Stimulated activated CD4-positive, alpha-beta T cell treated with anti-CD3 and anti-CD28 coated beads, Interleukin-1b, Interleukin-23, amount 100 ng/mL, for 1 hour (primary cell): ENCODE measurements at regions not wholly inside any gene's neighbourhood (a gene's known extent, or its start where the extent isn't known, plus 50 kb on each side); places are given as distances from the start of the nearest gene placed in this dataset.

ENCODE experiments used
- DNase-seq, 2 donors: peaks; one replicate each; pipeline ENCODE4 v3.0.0-alpha.2; 2020; ENCODE audit warnings: low read depth in 2 of 2

DNA sequence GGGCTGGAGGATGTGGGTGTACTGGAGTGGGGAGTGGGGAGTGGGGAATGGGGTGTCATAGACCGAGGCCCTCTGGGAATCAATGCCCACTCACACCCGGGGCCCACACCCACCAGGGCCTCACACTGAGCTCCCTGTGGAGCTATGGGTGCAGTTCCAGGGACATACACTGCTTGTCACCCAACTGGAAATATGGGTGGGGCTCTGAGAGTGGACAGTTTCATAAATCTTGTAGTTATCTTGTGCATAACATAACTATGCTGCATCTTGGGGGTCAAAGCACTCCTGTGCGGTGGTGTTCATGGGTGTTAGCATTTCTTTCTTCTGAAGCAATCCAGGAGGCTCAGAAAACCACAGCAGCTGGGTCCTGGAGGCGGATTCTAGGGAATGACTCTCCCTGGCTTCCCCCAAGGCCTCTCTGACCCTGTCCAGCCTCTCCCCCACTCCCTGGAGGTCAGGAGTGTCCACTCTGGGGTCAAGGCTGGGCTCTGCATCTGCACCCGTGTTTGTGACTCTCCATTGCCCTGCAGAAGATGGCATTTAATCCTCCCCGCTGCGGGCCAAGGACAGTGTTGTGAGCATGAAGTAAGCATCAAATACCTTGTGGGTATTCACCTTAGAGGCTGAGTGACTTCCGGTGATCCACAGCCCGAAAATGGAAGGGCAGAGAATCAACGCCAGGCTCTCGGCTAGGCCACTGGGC lies 172.5 kb downstream of the CTTN start:
- no peak for DNase-seq

DNA sequence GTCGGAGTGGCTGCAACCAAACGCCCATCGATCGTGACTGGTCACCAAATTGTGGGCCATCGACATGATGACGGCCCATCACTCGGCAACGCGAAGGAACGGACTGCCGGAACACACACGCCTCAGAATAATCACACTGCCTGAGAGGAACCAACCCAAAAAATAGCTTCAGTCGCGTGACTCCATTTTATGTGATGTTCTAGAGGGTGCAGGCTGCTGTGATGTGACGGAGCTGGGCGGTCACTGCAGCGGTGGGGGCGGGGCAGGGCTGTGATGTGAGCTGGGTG lies 174.6 kb downstream of the CTTN start:
- DNase-seq, result no peak

DNA sequence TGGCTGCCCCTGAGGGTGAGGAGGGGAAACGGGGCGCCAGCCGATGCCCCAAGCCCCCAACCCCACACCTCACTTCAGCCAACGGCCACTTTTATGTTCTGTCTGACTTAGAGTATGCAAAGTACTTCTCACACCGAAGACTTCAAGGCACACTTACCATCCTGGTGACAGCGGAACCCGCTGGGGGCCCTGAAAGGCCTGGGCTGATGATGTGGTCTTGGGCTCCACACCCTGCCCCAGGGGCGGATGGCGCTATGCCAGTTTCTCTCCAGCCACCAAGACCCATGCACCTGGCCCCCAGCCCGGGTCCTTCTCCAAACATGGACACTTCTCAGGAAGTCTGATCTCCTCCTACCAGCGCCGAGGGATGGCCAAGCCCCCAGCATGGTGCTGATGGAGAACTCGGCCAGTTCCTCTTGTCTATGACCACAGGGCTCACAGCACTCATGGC lies 175.4 kb downstream of the CTTN start:
- no peak for DNase-seq

DNA sequence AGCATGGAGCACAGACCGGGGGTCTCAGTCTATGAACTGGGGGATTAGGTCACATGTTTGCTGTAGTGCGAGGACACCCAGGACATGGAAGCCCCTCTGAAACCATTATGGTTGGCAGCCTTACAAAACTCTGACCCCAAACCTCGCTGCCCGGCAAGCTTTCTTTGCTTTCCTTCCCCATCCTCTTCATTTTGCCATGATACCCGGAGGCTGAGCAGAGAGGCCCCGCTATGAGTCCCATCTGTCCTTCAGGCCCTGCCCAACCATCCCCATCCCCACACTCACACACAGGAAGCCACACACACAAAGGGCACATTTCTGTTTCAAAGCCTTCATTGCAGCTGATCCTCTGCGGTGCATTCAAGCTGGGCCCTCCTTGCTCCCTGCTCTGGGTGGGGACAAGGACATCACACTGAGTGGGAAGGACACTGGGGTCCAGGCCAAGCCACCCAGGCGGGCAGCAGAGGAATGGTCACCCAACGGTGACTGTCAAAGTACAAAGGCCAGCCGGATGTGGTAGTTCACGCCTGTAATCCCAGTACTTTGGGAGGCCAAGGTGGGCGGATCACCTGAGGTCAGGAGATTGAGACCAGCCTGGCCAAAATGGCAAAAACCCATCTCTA lies 176.5 kb downstream of the CTTN start:
- DNase-seq, result no peak

DNA sequence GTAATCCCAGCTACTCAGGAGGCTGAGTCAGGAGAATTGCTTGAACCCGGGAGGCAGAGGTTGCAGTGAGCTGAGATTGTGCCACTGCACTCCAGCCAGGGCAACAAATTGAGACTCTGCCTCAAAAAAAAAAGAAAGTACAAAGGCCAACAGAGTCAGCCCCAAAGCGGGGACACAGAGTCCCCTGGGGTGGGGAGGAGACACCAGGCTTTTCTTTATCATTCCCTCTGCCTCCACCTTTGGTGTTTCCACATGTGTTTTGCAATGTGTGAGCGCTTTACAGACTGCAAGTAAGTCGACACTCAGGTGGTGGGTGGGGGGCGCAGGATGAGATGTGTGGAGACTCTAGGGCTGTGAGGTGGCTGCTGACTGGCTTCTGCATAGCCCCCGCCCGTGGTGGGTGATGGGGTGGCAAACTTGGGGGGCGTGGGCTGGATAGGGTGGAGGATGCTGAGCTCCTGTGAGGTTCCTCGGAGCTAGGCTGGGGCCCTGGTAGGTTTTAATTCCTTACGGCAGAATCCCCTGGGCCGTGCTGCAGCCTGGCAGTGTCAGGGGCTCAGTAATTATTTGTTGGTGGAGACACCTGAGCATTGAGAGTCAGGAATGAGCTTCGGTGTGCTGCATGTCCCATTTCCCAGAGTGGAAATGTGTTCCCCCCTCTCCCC lies 177.2 kb downstream of the CTTN start:
- DNase-seq, result no peak

DNA sequence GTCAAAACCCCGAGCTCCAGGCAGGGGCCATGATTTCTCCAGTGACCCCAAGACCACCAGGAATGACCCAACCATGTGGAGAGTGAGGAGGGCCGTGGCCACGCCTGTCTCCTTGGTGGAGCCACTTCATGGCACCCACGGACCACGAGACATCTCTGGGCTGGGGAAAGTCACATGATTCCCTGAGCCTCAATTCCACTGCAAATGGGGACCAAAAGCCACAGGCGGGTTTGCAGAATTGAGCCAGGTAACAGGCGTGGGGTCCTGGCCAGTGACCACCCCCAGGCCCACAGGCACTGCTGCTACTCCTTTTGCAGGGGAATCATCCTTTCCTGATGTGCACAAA lies 178.9 kb downstream of the CTTN start:
- no peak for DNase-seq

DNA sequence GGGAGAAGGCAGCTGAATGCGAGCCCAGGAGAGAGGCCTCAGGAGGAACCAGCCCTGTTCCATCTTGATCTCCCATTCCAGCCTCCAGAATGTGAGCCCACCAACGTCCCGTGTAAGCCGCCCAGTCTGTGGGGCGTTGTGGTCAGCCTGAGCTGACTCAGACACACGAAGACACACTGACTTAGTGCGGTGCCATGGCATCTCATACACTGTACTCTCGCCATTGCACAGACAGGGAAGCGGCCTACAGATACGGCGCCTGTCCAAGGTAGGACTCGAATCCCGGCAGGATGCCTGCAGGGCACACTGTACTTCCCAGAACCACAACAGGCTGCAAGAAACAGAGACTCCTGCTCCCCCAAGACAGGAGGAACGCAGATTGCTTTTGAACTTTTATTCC lies 179.6 kb downstream of the CTTN start:
- DNase-seq, result no peak

DNA sequence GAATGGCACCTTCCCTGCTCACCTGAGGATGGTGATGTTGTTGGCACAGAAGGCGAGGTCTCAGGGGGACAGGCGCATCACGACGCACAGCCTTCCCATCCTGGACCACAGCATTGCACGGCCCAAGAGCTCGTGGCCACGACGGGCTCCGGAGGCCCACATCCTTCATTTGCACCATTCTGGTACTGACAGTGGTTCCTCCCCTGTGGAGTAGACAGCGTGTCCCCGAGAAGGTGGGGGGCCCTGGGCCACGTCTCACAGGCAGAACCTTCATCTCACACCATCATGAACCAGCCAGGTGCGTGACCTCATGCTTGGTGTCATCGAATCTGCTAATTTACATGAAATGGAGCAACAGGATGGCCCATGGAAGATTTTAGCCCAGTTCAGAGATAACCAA lies 180.0 kb downstream of the CTTN start:
- no peak for DNase-seq

DNA sequence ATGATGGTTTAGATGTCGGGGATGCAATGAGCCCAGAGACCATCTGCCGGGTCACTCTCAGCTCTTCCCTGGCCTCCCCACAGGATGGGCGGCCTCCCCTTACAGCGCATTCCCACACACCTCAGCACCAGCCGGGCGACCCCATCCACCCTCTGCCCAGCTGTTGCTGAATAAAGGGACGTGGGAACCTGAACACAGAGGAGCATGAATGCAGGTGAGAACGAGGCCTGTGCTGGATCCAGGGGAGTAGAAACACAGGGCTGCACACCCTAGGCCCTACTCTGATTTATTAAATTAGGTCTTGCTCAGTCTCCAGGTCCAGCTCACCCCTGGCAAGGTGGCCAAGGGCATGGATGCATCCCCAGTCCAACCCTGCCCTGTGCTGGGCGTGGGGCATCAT lies 180.5 kb downstream of the CTTN start:
- no peak for DNase-seq

DNA sequence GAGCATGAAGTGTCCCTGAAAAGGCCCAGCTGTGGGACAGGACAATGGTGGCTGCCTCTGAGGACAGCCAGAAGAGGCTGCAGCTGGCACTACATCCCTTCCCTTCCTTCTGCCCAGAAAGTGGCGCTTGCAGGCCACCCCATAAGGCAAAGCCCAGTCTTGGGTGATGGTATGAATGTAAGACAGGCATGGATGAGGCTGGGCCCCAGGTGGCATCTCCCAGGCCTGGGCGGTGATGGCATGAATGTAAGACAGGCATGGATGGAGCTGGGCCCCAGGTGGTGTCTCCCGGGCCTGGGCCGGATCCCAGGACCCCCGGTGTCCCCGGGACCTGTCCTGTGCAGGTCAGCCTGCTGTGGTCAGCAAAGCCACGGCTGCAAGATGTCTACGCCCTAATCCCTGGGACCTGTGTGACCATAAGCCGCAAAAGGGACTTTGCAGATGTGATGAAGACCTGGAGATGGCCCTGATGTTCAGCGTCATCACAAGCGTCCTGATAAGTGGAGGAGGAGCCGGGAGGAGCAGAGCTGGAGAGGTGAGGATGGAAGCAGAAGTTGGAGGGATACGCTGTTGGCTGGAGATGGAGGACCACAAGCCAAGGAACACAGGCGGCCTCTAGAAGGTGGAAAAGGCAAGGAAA lies 181.1 kb downstream of the CTTN start:
- no peak for DNase-seq

DNA sequence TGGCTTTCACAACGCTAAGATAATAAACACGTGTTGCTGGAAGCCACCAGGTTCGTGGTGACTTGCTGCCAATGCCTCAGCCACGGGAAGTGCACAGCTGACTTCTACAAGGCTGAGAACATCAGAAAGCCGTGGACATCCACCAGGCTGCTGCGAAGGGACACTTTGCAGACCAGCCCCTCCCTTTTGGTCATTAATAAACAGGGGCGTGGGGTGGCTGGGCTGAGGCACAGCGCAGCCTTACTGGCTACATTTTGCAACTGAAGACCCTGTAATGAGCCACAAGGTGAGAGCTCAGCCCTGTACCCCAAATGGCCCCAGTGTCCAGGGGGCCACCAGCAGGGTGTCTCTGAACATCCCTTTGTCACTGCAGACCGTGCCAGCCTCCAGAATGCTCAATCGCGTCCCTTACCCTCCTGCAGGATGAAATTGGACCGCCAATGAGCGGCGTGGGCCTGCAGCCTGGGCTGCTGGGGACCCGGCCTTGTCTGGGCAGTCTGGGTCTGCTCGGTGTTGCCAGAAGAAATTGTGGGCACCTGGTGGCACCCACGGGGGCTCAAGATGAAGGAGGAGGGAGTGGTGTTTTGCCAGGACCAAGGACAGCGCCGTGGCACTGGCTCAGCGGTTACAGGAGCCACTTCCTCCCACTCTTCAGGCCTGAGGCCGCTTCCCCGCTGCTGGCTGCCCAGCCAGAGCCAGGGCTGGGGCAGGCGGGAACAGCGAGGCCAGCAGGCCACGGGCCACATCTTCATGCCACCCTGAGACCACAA lies 181.9 kb downstream of the CTTN start:
- DNase-seq, result no peak

DNA sequence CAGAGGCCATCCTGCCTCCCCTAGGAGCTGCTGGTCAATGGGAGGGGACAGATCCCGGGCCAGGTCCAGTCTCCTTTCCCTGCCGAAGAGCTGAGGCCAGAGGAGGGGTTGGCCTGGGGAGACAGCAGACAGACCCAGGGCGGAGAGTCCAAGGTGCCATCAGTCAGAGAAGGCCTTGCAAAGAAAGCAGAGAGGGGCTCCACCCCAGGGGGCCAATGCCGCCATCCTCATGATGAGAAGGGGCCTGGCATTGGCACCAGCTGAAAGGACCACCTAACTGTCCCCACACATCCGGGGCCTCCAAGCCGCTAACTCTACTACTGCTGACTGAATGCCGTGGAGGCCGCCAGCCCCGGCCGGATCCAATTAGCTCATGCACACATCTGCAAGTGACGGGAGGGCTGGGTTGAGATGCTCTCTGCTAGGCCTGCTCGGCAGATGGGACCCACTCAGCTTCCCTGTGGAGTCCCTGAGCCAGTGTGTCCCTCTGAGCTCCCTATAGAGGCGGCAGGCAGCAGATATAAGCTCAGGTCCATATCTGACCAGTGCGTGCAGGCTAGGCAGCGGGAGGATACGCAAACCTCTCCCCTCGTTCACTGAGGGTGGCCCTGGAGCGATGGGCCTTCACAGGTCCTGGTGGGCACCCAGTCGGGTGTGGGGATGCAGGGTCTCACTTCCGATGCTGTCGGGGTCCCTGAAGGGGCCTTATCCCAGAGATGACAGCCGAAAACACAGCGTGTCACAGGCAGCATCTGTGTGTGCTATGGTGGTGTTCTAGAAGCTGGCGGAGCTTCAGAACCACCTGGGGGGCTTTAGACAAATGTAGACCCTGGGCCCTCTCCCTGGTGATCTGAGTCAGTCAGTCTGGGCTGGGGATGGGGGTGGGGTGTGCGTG lies 183.9 kb downstream of the CTTN start:
- no peak for DNase-seq

DNA sequence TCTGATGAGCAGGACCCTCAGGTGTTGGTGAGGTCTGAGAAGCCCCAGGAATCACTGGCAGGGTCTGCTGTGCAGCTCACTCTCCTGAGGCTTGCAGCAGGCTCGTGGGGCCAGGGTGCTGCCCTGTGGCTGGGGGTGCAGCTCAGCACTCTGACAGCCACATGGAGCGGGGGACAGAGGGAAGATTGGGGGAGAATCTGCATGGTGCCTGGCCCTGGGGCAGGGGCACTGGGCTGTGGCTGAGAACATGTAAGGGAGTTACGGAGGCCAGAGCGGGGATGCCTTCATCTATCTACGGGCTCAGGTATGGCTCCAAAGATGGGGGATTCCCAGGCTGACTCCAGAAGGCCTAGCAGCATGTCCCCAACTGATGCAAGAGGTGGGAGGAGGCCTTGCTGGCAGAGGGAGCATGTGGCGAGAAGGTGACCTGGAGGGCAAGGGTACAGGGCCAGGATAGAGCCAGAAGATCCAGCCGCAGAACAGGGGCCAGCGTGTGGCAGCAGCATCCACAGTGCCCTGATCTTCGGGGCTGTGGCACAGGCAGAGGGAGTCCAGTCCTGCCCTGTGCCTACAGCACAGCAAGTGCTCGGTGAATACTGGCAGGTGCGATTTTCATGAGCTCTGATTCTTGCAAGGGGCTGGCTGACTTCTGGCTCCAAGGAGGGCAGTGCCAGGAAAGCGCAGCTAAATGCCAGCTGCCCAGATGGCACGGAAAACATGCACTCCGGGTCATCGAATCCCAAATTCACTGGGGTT lies 184.7 kb downstream of the CTTN start:
- no peak for DNase-seq

DNA sequence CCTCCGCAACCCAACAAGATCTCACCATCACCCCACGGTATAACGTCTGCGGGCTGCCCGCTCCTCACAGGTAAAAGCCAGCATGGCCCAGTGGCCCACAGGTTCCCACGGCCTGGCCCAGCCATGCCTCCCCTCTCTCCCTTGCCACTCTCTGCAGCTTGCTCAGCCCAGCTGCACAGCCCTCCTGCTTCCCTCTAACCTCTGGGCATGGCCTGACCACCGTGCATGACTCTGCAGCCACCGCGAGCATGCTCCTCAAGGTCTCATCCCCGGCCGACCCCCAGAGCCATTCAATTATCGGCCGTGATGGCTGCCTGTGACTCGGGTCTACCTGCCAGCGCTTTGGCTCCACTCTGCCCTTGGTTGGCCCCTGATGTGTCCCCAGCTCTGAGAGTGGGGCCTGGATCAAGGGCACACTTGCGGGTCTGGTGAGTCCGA lies 185.5 kb downstream of the CTTN start:
- DNase-seq, result no peak

DNA sequence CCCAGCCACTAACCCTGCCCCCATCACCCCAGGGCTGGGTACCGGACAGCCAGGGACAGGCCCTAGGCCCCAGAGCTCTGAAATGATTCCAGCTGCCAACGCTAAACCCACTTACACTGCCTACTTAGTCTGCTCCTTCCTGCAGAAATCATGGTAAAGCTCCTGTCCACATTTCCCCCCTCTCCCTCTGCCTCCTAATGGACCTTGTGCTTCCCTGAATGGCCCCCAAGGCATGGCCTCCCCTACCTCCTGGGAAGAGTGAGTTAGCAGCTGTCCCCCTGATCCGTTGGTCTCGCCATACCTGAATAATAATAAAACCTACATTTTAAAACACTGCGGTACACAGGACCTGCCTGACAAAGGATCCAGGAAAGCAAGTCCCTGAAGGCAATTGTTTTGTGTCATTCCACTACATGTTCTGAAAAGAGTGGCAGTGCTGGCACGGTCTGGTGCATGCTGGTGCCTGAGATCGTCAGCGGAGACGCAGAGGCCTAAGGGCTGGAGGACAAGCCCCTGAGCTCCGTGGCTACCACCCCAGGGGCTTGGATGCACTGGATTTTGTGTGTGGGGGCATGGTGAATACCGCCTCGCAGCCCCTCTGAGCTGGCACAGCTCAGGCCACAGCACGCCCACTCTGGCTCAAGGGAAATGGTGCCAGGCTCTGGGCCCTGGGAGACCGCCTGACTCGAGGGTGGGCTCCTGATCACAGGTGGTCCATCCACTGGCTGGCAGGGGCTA lies 186.3 kb downstream of the CTTN start:
- no peak for DNase-seq

DNA sequence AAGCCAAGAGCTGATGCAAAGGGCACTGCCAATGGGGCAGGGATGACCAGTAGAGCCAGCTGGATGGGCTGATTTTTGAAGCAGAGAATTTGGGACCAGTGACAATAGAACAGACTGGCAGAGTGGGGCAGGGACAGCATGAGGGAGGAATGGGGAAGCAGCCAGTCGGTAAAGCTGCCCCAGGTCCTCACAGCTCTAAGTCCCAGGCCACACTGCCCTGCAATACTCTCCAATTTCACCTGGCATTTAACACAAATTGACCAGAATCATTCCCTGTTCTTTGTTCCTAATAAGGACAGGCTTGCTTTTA lies 186.9 kb downstream of the CTTN start:
- DNase-seq, result no peak

DNA sequence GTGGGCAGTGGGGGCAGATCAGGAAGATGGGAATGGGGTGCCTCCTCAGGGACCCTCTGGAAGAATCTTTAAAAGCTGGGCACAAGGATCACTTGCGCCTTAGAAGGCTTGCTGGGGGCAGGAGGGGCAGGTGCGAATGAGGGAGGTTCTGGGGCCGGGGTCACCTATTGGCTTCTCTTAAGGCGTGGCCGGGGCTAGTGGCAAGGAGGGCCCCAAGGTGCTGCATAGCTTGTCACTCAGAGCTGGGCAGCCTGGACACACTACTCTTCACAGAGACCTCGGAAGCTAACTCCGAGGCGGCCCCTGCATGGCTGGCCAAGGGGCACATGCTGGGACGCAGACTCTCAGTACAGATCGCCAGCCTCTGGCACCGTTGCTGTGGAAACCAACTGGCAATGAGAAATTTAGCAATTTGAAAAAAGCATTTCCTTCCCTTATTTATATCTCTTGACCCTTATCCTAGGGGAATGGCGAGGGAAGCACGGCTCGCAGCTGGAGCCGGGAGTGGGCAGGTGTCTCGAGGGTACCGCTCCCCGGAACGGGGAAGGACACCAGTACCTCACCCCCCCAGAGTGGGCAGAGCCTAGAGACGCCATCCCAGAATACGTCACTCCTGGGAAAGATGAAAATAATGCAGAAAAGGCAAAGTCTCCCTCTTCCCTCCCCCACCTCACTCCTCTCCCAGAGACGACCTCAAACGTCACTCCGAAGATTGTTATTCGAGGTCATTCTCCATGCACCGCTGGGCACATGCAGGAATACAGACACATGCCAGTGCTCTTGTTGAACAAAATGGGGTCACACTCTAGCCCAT lies 188.1 kb downstream of the CTTN start:
- no peak for DNase-seq

DNA sequence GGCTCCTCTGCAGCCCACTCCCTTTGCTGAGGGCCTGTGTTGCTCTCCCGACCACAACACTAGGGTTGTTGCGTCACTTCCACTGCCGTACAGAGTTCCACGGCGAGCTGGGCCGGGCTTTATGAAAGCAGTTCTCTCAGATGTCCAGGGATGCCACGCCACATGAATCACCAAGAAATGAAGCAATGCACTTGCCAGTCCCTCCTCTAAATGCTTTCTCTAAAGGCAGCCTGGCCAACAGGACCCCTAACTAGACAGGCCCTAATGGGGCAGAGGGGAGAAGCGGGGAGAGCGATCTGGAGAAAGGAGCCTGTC lies 188.7 kb downstream of the CTTN start:
- no peak for DNase-seq

DNA sequence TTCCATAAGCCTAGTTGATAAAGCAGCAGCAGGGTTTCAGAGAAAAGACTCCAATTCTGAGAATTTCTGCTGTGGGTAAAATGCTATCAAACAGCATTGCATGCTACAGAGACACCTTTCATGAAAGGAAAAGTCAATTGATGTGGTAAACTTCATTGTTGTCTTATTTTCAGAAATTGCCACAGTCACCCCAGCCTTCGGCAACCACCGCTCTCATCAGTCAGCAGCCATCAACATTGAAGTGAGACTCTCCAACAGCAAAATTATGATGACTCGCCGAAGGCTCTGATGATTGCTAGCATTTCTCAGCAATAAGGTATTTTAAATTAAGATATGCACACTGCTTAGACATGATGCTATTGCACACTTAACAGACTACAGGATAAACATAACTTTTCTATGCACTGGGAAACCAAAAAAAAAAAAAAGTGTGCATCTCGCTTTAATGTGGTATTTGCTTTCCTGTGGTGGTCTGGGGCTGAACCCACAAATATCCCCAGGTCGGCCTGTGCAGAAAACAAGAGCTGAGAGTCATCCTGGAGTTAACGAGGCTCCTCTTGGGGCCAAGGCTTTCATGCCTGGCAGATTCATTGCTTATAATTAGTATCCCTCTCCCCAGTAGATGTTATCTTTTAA lies 192.1 kb downstream of the CTTN start:
- DNase-seq, result no peak
